HepG2 (cell line): ENCODE measurements at regions not wholly inside any gene's neighbourhood (a gene's known extent, or its start where the extent isn't known, plus 50 kb on each side); places are given as distances from the start of the nearest gene placed in this dataset.
"Not testable (repeated sequence)": the region's sequence is repeated elsewhere in the genome, so short reads cannot be mapped to it uniquely, and the experiment has no call there.

Experiments
- ATAC-seq: fragments of 200-7000 bp; cut with Tn5 transposase; 3 replicates; pipeline ENCODE4 v1.9.1; 2020; ENCODE audit warnings: mild to moderate bottlenecking, moderate library complexity
- BruUV-seq: library from RNA; stranded (reverse); fragments of 400-500 nt; replicated peaks from 2 replicates; lab custom pipeline; 2021; lab: Mats Ljungman, UMichigan
- CTCF ChIA-PET: fragments of 300-600 bp; formaldehyde crosslinking; extraction: SDS; loops from one replicate; lab custom pipeline; 2021; ENCODE audit warnings: low total read pairs, inconsistent platforms, low intra/inter-chr PET ratio; lab: Yijun Ruan, JAX
- POLR2A ChIA-PET: fragments of 350-600 bp; sonication (Branson Sonifier 250); formaldehyde crosslinking; loops from one replicate; lab custom pipeline; 2020; ENCODE audit warnings: antibody characterized with exemption, inconsistent platforms; lab: Yijun Ruan, JAX
- DNase-seq: peaks from one replicate; pipeline ENCODE4 v3.0.0-alpha.2; 2015; ENCODE audit warnings: low spot score
- FAIRE-seq: peaks from 3 replicates; lab custom pipeline; 2011; peaks lifted over from hg19 to GRCh38; lab: Jason Lieb, UNC
- H2AFZ ChIP-seq: one replicate; pipeline ENCODE4 v1.6.1; 2011; ENCODE audit warnings: low read length, inconsistent platforms
- H3K27ac ChIP-seq: fragments of 300-600 bp; 3 replicates; pipeline ENCODE4 v1.8.0; 2011; ENCODE audit warnings: mixed run types, mild to moderate bottlenecking, mixed read lengths, low read length, inconsistent platforms; ENCODE audit not compliant: insufficient read depth; ENCODE audit errors: extremely low read length
- H3K27me3 ChIP-seq, 2 experiments: fragments of 200-600 bp in 1 of 2; 2 replicates in 1 of 2; 3 replicates in 1 of 2; pipeline versions ENCODE4 v1.6.0 to v1.8.0; 2011; ENCODE audit warnings: low read length in 2 of 2, mild to moderate bottlenecking in 2 of 2, moderate library complexity in 2 of 2, inconsistent platforms in 1 of 2; ENCODE audit not compliant: insufficient read depth in 2 of 2, control insufficient read depth in 1 of 2
- H3K36me3 ChIP-seq, 2 experiments: fragments of 200-600 bp in 1 of 2; replicated peaks in 1 of 2; 2 replicates in 1 of 2; 3 replicates in 1 of 2; pipeline versions ENCODE4 v1.5.1 to v1.8.0; 2011; ENCODE audit warnings: low read length in 2 of 2, inconsistent platforms in 1 of 2; ENCODE audit not compliant: insufficient read depth in 2 of 2, control insufficient read depth in 1 of 2
- H3K4me1 ChIP-seq: 2 replicates; pipeline ENCODE4 v1.5.1; 2012; ENCODE audit warnings: low read length, inconsistent platforms; ENCODE audit not compliant: insufficient read depth
- H3K4me2 ChIP-seq: 2 replicates; pipeline ENCODE4 v1.6.0; 2011; ENCODE audit warnings: low read depth, low read length, inconsistent platforms
- H3K4me3 ChIP-seq, 3 experiments: fragments of 200-600 bp in 1 of 3; sonication (generic), shearing (Covaris generic) in 1 of 3; replicated peaks in 1 of 3; 2 replicates each; pipeline ENCODE4 v1.5.1; 2011 to 2016; ENCODE audit warnings: low read length in 3 of 3, inconsistent platforms in 2 of 3, low read depth in 2 of 3, mild to moderate bottlenecking in 2 of 3, control low read depth in 1 of 3, mixed read lengths in 1 of 3; ENCODE audit not compliant: insufficient read depth in 1 of 3
- H3K79me2 ChIP-seq: one replicate; pipeline ENCODE4 v1.6.1; 2011; ENCODE audit warnings: low read length, inconsistent platforms; ENCODE audit not compliant: insufficient read depth
- H3K9ac ChIP-seq: 2 replicates; pipeline ENCODE4 v1.6.0; 2011; ENCODE audit warnings: mild to moderate bottlenecking, low read depth, low read length, inconsistent platforms; ENCODE audit not compliant: insufficient read depth
- H3K9me3 ChIP-seq: 2 replicates; pipeline ENCODE4 v1.5.1; 2012; ENCODE audit warnings: mild to moderate bottlenecking, low read length
- H4K20me1 ChIP-seq: 2 replicates; pipeline ENCODE4 v1.6.0; 2011; ENCODE audit warnings: inconsistent platforms, mild to moderate bottlenecking, low read length, moderate library complexity; ENCODE audit not compliant: insufficient read depth
- HHEX ChIP-seq: IDR thresholded peaks from 2 replicates; pipeline ENCODE4 v1.6.1; 2016; ENCODE audit warnings: control low read depth
- KDM1A ChIP-seq: IDR thresholded peaks from 2 replicates; pipeline ENCODE4 v1.6.1; 2016; ENCODE audit warnings: missing compliant biosample characterization
- NFAT5 ChIP-seq: sonication (generic); formaldehyde crosslinking; IDR thresholded peaks from 2 replicates; pipeline ENCODE4 v1.4.0; 2020; ENCODE audit warnings: missing genetic modification reagents
- NFE2 ChIP-seq: sonication (generic); formaldehyde crosslinking; IDR thresholded peaks from 2 replicates; pipeline ENCODE4 v1.4.0; 2020; ENCODE audit warnings: missing genetic modification reagents
- SMC3 ChIP-seq: IDR thresholded peaks from 2 replicates; pipeline ENCODE4 v1.6.1; 2011; ENCODE audit warnings: low read length, improper control_type of control experiment
- TEAD3 ChIP-seq: optimal IDR thresholded peaks from 2 replicates; pipeline ENCODE3; 2016; ENCODE audit warnings: borderline replicate concordance
- ZFP41 ChIP-seq: sonication (generic); formaldehyde crosslinking; IDR thresholded peaks from 2 replicates; pipeline ENCODE4 v1.4.0; 2020; ENCODE audit warnings: mild to moderate bottlenecking, missing genetic modification reagents, borderline replicate concordance
- ZNF225 ChIP-seq: sonication (generic); formaldehyde crosslinking; IDR thresholded peaks from 2 replicates; pipeline ENCODE4 v1.4.0; 2020; ENCODE audit warnings: mild to moderate bottlenecking, missing genetic modification reagents
- ZNF644 ChIP-seq: IDR thresholded peaks from 2 replicates; pipeline ENCODE4 v1.6.1; 2016; ENCODE audit warnings: low read depth
- ZNF687 ChIP-seq: sonication (generic); formaldehyde crosslinking; IDR thresholded peaks from 2 replicates; pipeline ENCODE4 v1.5.1; 2020; ENCODE audit warnings: mild to moderate bottlenecking, missing genetic modification reagents, moderate library complexity
- ZNF761 ChIP-seq: sonication (generic); formaldehyde crosslinking; conservative IDR thresholded peaks from 2 replicates; pipeline ENCODE4 v1.4.0; 2020; ENCODE audit warnings: mild to moderate bottlenecking, missing genetic modification reagents
- WGBS: methylation state at CpG from one replicate; pipeline ENCODE4 v1.1.6; 2017; ENCODE audit warnings: low lambda C conversion rate; 5-methylcytosine and 5-hydroxymethylcytosine counted together
- in situ Hi-C: cut with HindIII; loops from 2 replicates; pipeline ENCODE4 v1.10.0; 2017; ENCODE audit warnings: low pct_unique_long_range_greater_than_20kb; ENCODE audit not compliant: extremely low pct_ligation_motif_present
- intact Hi-C: fragments of 100-400 bp; cut with micrococcal nuclease; formaldehyde crosslinking; loops from one replicate; pipeline ENCODE4 v1.10.0; 2022; ENCODE audit not compliant: unreplicated experiment

- H3K79me2 ChIP-seq, BruUV-seq, H4K20me1 ChIP-seq, CTCF ChIA-PET, DNase-seq, POLR2A ChIA-PET, H3K9ac ChIP-seq, FAIRE-seq, H3K4me1 ChIP-seq, ATAC-seq, in situ Hi-C loops, H3K27ac ChIP-seq, H3K4me3 ChIP-seq, H3K4me2 ChIP-seq, H2AFZ ChIP-seq, H3K9me3 ChIP-seq, intact Hi-C loops, H3K36me3 ChIP-seq: not testable (repeated sequence)
- WGBS, result 33% methylated on average over 6 of the region's 6 CpGs
- H3K27me3 ChIP-seq, result peaks cover 0 to 12% of the 10 kb centered on the region in 2 experiments; a peak in 2 of 5 replicates
- peak; percentile 93 for TF ChIP-seq ZNF761 (CRISPR knock-in tag)
These were observed 63.3 kb upstream of the CEP78 start for GRCh38 chr9:78172610-78173009.

- in situ Hi-C loops, result no loop called here
- 0% methylated on average over 1 of the region's 1 CpG for WGBS
- no TSS peak for BruUV-seq
- TF ChIP-seq TEAD3 (CRISPR knock-in tag) (no peak), ZFP41 (CRISPR knock-in tag) (no peak), ZNF225 (CRISPR knock-in tag) (no peak), SMC3 (no peak), NFE2 (CRISPR knock-in tag) (no peak), ZNF644 (no peak), ZNF687 (CRISPR knock-in tag) (no peak), HHEX (CRISPR knock-in tag) (no peak), KDM1A (CRISPR knock-in tag) (no peak), NFAT5 (CRISPR knock-in tag) (no peak)
These were observed 64.2 kb upstream of the CEP78 start for GRCh38 chr9:78171651-78172050.

More at GRCh38 chr9:78171651-78172050, 64.2 kb upstream of the CEP78 start:
- DNase-seq (no peak), FAIRE-seq (no peak), ATAC-seq (no peak)
- Histone ChIP-seq H3K27ac (no peak overlapping the region), H3K4me3 (no peak overlapping the region), H3K4me1 (no peaks in the 10 kb centered on the region), H3K36me3 (no peaks in the 10 kb centered on the region), H3K27me3 (peaks cover 0 to 10% of the 10 kb centered on the region in 2 experiments; a peak in 2 of 5 replicates), H3K4me2 (no peak overlapping the region), H3K9ac (no peak overlapping the region), H2AFZ (no peak overlapping the region), H3K9me3 (0 out of 2 replicates have a peak, but pooled peaks cover 5% of the 10 kb centered on the region), H4K20me1 (no peaks in the 10 kb centered on the region), H3K79me2 (no peaks in the 10 kb centered on the region)
- ChIA-PET CTCF (no interaction called here), POLR2A (no interaction called here)
- intact Hi-C loops, result no loop called here
